RWPE2 (cell line): ENCODE measurements at regions not wholly inside any gene's neighbourhood (a gene's known extent, or its start where the extent isn't known, plus 50 kb on each side); places are given as distances from the start of the nearest gene placed in this dataset.
A peak's percentile ranks its signal among the peaks of the same experiment; 100 is the strongest.

Experiments used
- ATAC-seq: fragments of 200-7000 bp; cut with Tn5 transposase; 3 replicates; pipeline ENCODE4 v1.9.1; 2021; ENCODE audit warnings: low read depth
- DNase-seq: peaks from one replicate; pipeline ENCODE4 v3.0.0-alpha.2; 2020; ENCODE audit warnings: low spot score
- H3K27ac ChIP-seq: fragments of 450-650 bp; 2 replicates; pipeline ENCODE4 v1.5.1; 2017; ENCODE audit warnings: mild to moderate bottlenecking; ENCODE audit not compliant: poor library complexity, severe bottlenecking
- H3K27me3 ChIP-seq: fragments of 250-450 bp; sonication (Bioruptor Pico); 2 replicates; pipeline ENCODE4 v1.5.1; 2021; ENCODE audit warnings: mild to moderate bottlenecking, moderate library complexity; ENCODE audit not compliant: insufficient read depth, poor library complexity, severe bottlenecking
- H3K36me3 ChIP-seq: fragments of 250-450 bp; sonication (Bioruptor Pico); 2 replicates; pipeline ENCODE4 v1.5.1; 2020; ENCODE audit warnings: low read depth, mild to moderate bottlenecking, moderate library complexity
- H3K4me1 ChIP-seq: fragments of 250-450 bp; sonication (Bioruptor Pico); 2 replicates; pipeline ENCODE4 v1.5.1; 2021; ENCODE audit warnings: mild to moderate bottlenecking, moderate library complexity; ENCODE audit not compliant: insufficient read depth, poor library complexity, severe bottlenecking
- H3K4me3 ChIP-seq: fragments of 250-450 bp; sonication (Bioruptor Pico); 2 replicates; pipeline ENCODE4 v1.5.1; 2021; ENCODE audit warnings: mild to moderate bottlenecking, moderate library complexity; ENCODE audit not compliant: severe bottlenecking
- H3K9me3 ChIP-seq: fragments of 250-450 bp; sonication (Bioruptor Pico); 2 replicates; pipeline ENCODE4 v1.5.1; 2021; ENCODE audit warnings: mild to moderate bottlenecking, moderate library complexity; ENCODE audit not compliant: severe bottlenecking
- CTCF ChIP-seq: fragments of 450-650 bp; IDR thresholded peaks from one replicate; pipeline ENCODE4 v1.5.1; 2017; ENCODE audit warnings: mild to moderate bottlenecking, moderate library complexity; ENCODE audit not compliant: poor library complexity, severe bottlenecking

GRCh38 chr3:55165278-55165677 lies 237.4 kb upstream of the LRTM1 start:
- H3K4me1 ChIP-seq, result no peaks in the 10 kb centered on the region
- H3K4me3 ChIP-seq, result no peak overlapping the region
- no peak for TF ChIP-seq CTCF
- H3K9me3 ChIP-seq, result no peaks in the 10 kb centered on the region
- H3K27me3 ChIP-seq, result no peaks in the 10 kb centered on the region
- no peak for ATAC-seq
- DNase-seq, result no peak
- H3K27ac ChIP-seq, result no peak overlapping the region
- H3K36me3 ChIP-seq, result no peaks in the 10 kb centered on the region

DNA sequence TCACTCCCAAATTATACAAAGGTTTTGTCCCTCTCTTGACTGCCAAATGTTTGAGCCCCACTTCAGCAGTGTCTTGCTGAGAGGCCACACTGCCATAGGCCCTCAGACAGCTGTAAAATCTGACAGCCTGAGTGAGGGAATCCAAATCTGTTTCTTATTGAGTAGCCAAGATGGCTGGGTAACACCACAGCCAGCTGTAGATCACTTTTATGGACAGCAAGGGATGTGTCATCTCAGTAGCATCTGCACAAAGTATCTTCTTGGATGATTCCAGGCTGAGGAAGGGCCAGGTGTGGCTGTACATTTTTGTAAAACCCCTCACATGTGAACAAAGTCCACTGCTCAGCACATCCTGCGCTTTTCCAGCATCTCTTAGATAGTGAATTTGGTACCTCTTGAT lies 237.0 kb upstream of the LRTM1 start:
- ATAC-seq (no peak), DNase-seq (no peak)
- no peaks in the 10 kb centered on the region for H3K9me3 ChIP-seq
- no peaks in the 10 kb centered on the region for H3K36me3 ChIP-seq
- H3K4me1 ChIP-seq, result no peaks in the 10 kb centered on the region
- H3K4me3 ChIP-seq, result no peak overlapping the region
- no peak overlapping the region for H3K27ac ChIP-seq
- TF ChIP-seq CTCF, result no peak
- H3K27me3 ChIP-seq, result no peaks in the 10 kb centered on the region

DNA sequence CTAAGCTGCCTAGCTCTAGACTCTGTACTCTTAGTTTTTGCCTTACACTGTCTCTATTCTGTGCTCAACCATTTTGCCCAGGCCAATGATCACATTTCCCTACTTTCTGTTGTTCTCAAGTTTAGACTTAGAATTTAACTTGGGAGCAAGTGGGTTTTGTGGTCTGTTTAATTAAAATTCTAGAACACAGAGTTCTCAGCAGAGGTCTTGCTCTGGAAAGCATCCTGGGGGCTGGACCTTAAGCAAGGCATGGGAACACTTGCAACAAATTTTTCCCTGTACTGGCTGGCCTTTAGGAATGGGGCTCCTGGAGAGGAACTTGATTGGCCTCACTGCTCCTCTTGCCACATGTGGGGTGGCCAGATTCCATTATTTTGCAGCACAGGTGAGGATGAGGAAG lies 236.3 kb upstream of the LRTM1 start:
- TF ChIP-seq CTCF, result no peak
- DNase-seq, result no peak
- no peak overlapping the region for H3K4me3 ChIP-seq
- H3K36me3 ChIP-seq, result no peaks in the 10 kb centered on the region
- no peaks in the 10 kb centered on the region for H3K27me3 ChIP-seq
- no peak overlapping the region for H3K27ac ChIP-seq
- no peaks in the 10 kb centered on the region for H3K9me3 ChIP-seq
- H3K4me1 ChIP-seq, result no peaks in the 10 kb centered on the region
- ATAC-seq, result no peak

DNA sequence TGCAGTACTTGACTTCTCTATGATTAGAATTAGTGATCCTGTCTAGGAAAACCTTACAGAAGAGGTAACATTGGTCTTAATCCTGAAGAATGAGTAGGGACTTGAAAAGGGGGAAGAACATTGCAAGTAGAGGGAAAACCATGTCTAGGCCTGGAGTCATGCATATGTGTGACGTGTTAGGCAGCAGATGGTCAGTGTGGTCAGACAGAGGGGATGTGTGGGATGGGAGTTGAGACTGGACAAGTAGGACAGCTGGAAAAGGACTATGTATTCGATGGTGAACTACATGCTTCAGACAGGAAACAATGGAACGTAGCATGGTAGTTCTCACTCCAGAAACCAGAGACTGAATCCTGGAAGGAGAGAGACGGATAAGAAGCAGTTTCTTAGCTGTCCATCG lies 235.6 kb upstream of the LRTM1 start:
- H3K36me3 ChIP-seq, result no peaks in the 10 kb centered on the region
- DNase-seq (no peak), ATAC-seq (no peak)
- no peaks in the 10 kb centered on the region for H3K9me3 ChIP-seq
- no peak overlapping the region for H3K27ac ChIP-seq
- no peak overlapping the region for H3K4me3 ChIP-seq
- TF ChIP-seq CTCF, result no peak
- no peaks in the 10 kb centered on the region for H3K4me1 ChIP-seq
- H3K27me3 ChIP-seq, result no peaks in the 10 kb centered on the region

GRCh38 chr3:55162031-55162795 lies 234.4 kb upstream of the LRTM1 start:
- H3K27ac ChIP-seq, result peak overlapping the region; percentile 73
- no peak for TF ChIP-seq CTCF
- H3K36me3 ChIP-seq, result no peaks in the 10 kb centered on the region
- H3K4me3 ChIP-seq, result no peak overlapping the region
- no peaks in the 10 kb centered on the region for H3K4me1 ChIP-seq
- DNase-seq (no peak), ATAC-seq (peak; percentile 53; the same call in 2 of the 3 replicates)
- no peaks in the 10 kb centered on the region for H3K27me3 ChIP-seq
- no peaks in the 10 kb centered on the region for H3K9me3 ChIP-seq
